GM23248 (cell line): ENCODE measurements at regions not wholly inside any gene's neighbourhood (a gene's known extent, or its start where the extent isn't known, plus 50 kb on each side); places are given as distances from the start of the nearest gene placed in this dataset.

ENCODE experiments used
- EZH2 ChIP-seq: fragments of 200-600 bp; sonication (generic); IDR thresholded peaks from 2 replicates; pipeline ENCODE4 v1.6.1; 2018; ENCODE audit warnings: antibody characterized with exemption, mild to moderate bottlenecking; ENCODE audit not compliant: insufficient read depth, poor library complexity, severe bottlenecking
- EZH2phosphoT487 ChIP-seq: fragments of 200-600 bp; sonication (generic); IDR thresholded peaks from 2 replicates; pipeline ENCODE4 v1.6.1; 2018; ENCODE audit warnings: antibody characterized with exemption, moderate library complexity, mild to moderate bottlenecking, low read depth; ENCODE audit not compliant: insufficient read depth

DNA sequence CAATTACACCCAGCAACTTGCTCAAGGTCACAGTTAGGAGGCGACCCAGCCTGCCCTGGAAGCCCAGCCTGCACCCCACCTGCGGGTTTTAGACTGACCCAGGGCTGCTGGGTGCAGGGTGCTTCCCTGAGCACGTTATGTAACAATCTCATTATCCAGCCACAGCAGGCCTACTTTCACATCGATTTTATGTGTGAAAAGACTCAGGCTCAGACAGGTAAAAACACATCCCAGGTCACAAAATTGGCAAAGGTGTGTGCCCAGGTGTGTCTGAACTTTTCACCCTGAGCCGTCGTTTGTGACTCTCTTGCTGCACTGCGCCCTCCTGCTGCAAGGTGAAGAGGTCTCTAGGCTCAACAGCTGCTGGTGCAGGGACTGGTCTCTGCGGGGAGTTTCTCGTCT lies 668.2 kb upstream of the HS6ST1 start:
- TF ChIP-seq EZH2phosphoT487 (no peak), EZH2 (no peak)
